ENCODE measurements at regions not wholly inside any gene's neighbourhood (a gene's known extent, or its start where the extent isn't known, plus 50 kb on each side); places are given as distances from the start of the nearest gene placed in this dataset.

DNA sequence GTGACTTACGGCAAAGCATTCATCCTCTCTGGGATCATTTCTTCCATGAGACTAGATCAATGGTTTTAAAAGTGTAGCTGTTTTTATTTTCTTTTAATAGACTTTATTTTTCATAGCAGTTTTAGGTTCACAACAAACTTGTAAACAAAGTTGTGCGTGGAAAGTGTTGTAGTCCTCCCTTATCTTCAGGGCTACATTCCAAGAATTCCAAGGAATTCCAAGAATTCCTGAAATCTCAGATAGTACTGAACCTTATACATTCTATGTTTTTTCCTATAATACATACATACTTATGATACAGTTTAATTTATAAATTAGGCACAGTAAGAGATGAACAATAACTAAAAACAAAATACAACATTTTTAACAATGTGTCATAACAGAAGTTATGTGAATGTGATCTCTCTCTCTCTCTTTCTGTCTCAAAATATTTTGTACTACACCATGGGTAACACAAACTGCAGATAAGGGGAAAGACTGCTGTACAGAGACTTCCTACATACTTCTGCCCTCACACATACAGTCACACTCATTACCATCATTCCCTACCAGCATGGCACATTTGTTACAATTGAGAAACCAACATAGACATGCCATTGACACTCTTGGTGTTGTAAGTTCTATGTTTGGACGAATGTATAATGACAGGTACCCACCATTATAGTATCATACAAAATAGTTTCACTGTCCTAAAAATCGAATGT is 1933.2 kb upstream of the WWC1 start:
- TF ChIP-seq TAF1 (IDR thresholded peaks at IDR 0.05; ENCODE audit: low read depth) (no peak), EP300 (conservative IDR thresholded peaks at IDR 0.05; ENCODE audit: poor library complexity, severe bottlenecking) (no peak), SMC3 (conservative IDR thresholded peaks at IDR 0.05; ENCODE audit: poor library complexity) (no peak), MXI1 (conservative IDR thresholded peaks at IDR 0.05; ENCODE audit: poor library complexity, severe bottlenecking) (no peak), EZH2 (IDR thresholded peaks at IDR 0.05; ENCODE audit: borderline replicate concordance, insufficient read depth, low read length, poor library complexity, severe bottlenecking) (no peak), RAD21 (conservative IDR thresholded peaks at IDR 0.05) (no peak), POLR2AphosphoS5 (IDR thresholded peaks at IDR 0.05) (no peak)
- TF ChIP-seq, protein P1, sequence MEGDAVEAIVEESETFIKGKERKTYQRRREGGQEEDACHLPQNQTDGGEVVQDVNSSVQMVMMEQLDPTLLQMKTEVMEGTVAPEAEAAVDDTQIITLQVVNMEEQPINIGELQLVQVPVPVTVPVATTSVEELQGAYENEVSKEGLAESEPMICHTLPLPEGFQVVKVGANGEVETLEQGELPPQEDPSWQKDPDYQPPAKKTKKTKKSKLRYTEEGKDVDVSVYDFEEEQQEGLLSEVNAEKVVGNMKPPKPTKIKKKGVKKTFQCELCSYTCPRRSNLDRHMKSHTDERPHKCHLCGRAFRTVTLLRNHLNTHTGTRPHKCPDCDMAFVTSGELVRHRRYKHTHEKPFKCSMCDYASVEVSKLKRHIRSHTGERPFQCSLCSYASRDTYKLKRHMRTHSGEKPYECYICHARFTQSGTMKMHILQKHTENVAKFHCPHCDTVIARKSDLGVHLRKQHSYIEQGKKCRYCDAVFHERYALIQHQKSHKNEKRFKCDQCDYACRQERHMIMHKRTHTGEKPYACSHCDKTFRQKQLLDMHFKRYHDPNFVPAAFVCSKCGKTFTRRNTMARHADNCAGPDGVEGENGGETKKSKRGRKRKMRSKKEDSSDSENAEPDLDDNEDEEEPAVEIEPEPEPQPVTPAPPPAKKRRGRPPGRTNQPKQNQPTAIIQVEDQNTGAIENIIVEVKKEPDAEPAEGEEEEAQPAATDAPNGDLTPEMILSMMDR (IDR thresholded peaks at IDR 0.05; ENCODE audit: poor library complexity, severe bottlenecking) = no peak
- TF ChIP-seq, protein P2, sequence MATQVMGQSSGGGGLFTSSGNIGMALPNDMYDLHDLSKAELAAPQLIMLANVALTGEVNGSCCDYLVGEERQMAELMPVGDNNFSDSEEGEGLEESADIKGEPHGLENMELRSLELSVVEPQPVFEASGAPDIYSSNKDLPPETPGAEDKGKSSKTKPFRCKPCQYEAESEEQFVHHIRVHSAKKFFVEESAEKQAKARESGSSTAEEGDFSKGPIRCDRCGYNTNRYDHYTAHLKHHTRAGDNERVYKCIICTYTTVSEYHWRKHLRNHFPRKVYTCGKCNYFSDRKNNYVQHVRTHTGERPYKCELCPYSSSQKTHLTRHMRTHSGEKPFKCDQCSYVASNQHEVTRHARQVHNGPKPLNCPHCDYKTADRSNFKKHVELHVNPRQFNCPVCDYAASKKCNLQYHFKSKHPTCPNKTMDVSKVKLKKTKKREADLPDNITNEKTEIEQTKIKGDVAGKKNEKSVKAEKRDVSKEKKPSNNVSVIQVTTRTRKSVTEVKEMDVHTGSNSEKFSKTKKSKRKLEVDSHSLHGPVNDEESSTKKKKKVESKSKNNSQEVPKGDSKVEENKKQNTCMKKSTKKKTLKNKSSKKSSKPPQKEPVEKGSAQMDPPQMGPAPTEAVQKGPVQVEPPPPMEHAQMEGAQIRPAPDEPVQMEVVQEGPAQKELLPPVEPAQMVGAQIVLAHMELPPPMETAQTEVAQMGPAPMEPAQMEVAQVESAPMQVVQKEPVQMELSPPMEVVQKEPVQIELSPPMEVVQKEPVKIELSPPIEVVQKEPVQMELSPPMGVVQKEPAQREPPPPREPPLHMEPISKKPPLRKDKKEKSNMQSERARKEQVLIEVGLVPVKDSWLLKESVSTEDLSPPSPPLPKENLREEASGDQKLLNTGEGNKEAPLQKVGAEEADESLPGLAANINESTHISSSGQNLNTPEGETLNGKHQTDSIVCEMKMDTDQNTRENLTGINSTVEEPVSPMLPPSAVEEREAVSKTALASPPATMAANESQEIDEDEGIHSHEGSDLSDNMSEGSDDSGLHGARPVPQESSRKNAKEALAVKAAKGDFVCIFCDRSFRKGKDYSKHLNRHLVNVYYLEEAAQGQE (IDR thresholded peaks at IDR 0.05; ENCODE audit: borderline replicate concordance) = no peak
- Histone ChIP-seq H3F3A (ENCODE audit: insufficient read depth, low read length, poor library complexity, severe bottlenecking) (no peaks in the 10 kb centered on the region), H3K4me2 (ENCODE audit: low read length) (no peak overlapping the region), H3K79me2 (replicated peaks; ENCODE audit: insufficient read depth, low read length) (no peaks in the 10 kb centered on the region), H2AFZ (ENCODE audit: low read depth, low read length) (no peak overlapping the region), H4K20me1 (ENCODE audit: insufficient read depth) (no peaks in the 10 kb centered on the region), H3K9me2 (ENCODE audit: insufficient read depth, low read length) (no peaks in the 10 kb centered on the region), H3K9me3 (ENCODE audit: low read length) (no peaks in the 10 kb centered on the region), H3K27me3 (ENCODE audit: insufficient read depth, low read depth, low read length) (no peaks in the 10 kb centered on the region), H3K4me3 (ENCODE audit: low read length) (no peak overlapping the region), H3K27ac (ENCODE audit: low read length) (no peak overlapping the region), H3K9ac (ENCODE audit: low read length) (no peak overlapping the region), H3K36me3 (ENCODE audit: insufficient read depth, low read length) (no peaks in the 10 kb centered on the region)

DNA sequence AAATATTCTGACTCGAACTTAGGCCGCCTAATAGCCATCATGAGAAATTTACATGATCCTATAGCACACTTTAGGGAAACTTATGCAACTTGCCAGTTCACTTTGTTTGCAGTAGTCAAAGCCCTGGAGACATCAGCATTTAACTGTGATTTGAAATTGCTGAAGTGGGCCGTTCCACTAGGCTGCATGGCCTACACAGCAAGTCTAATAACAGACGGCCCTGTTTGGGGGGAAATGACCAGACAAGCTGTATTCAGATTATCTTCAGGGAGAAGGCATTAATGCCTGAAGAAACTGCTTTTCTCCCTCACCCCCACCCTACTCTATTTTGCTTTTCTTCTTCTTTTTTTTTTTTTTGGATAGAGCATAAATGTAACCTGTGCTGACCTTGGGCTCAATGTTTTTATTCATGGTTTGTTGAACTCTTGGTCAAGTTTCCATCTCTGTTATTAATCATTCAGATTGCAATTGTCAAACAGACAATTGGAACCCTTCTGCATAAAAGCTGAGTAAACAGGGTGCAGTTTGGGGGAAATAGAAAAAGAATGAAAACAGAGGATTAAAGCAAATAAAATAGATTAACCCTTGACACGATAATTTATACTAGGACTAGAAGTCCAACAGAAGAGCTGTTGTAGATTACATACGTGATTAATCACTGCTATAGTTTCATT is 1928.2 kb upstream of the WWC1 start:
- Histone ChIP-seq H3K9me3 (ENCODE audit: low read length) (no peaks in the 10 kb centered on the region), H3K4me3 (ENCODE audit: low read length) (no peak overlapping the region), H2AFZ (ENCODE audit: low read depth, low read length) (no peak overlapping the region), H3K4me2 (ENCODE audit: low read length) (no peak overlapping the region), H3K27ac (ENCODE audit: low read length) (no peak overlapping the region), H3K27me3 (ENCODE audit: insufficient read depth, low read depth, low read length) (no peaks in the 10 kb centered on the region), H3F3A (ENCODE audit: insufficient read depth, low read length, poor library complexity, severe bottlenecking) (no peaks in the 10 kb centered on the region), H3K9ac (ENCODE audit: low read length) (no peak overlapping the region), H3K36me3 (ENCODE audit: insufficient read depth, low read length) (no peaks in the 10 kb centered on the region), H3K79me2 (replicated peaks; ENCODE audit: insufficient read depth, low read length) (no peaks in the 10 kb centered on the region), H4K20me1 (ENCODE audit: insufficient read depth) (no peaks in the 10 kb centered on the region), H3K9me2 (ENCODE audit: insufficient read depth, low read length) (no peaks in the 10 kb centered on the region)
- TF ChIP-seq, protein P1 (IDR thresholded peaks at IDR 0.05; ENCODE audit: poor library complexity, severe bottlenecking) = no peak
- no peak for TF ChIP-seq MXI1 (conservative IDR thresholded peaks at IDR 0.05; ENCODE audit: poor library complexity, severe bottlenecking)
- no peak for TF ChIP-seq SMC3 (conservative IDR thresholded peaks at IDR 0.05; ENCODE audit: poor library complexity)
- TF ChIP-seq EZH2 (IDR thresholded peaks at IDR 0.05; ENCODE audit: borderline replicate concordance, insufficient read depth, low read length, poor library complexity, severe bottlenecking) = no peak
- TF ChIP-seq TAF1 (IDR thresholded peaks at IDR 0.05; ENCODE audit: low read depth) = no peak
- TF ChIP-seq EP300 (conservative IDR thresholded peaks at IDR 0.05; ENCODE audit: poor library complexity, severe bottlenecking) = no peak
- TF ChIP-seq RAD21 (conservative IDR thresholded peaks at IDR 0.05) = no peak
- TF ChIP-seq, protein P2 (IDR thresholded peaks at IDR 0.05; ENCODE audit: borderline replicate concordance) = no peak
- TF ChIP-seq POLR2AphosphoS5 (IDR thresholded peaks at IDR 0.05) = no peak
